Epithelial cell of prostate (primary cell): ENCODE measurements at regions not wholly inside any gene's neighbourhood (a gene's known extent, or its start where the extent isn't known, plus 50 kb on each side); places are given as distances from the start of the nearest gene placed in this dataset.

ENCODE experiments used
- DNase-seq: peaks from one replicate; pipeline ENCODE4 v3.0.0-alpha.2; 2011; ENCODE audit warnings: low read depth, low spot score
- H3K27ac ChIP-seq: fragments of 450-650 bp; 2 replicates; pipeline ENCODE4 v1.5.1; 2017; ENCODE audit warnings: mild to moderate bottlenecking

GRCh38 chr2:239579081-239579480 is 178.3 kb upstream of the HDAC4 start:
- no peak for DNase-seq
- H3K27ac ChIP-seq = no peak overlapping the region

DNA sequence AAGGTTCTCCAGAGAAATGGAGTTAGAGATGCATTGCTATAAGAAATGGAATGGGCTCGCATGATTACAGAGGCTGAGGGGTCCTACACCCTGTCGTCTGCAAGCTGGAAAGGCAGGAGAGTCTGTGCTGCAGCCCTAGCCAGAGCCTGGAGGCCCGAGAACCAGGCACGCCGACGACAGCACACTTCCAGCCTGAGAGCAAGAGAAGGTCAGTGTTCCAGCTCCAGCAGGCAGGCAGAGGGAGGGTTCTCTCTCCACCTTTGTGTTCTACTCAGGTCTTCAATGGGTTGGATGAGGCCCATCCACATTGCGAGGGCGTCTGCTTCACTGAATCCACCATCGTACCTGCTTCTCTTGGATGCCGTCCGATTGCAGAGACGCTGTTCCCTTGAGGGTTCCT is 177.6 kb upstream of the HDAC4 start:
- DNase-seq = no peak
- H3K27ac ChIP-seq = no peak overlapping the region

GRCh38 chr2:239577935-239578334 is 177.1 kb upstream of the HDAC4 start:
- no peak overlapping the region for H3K27ac ChIP-seq
- DNase-seq = no peak

DNA sequence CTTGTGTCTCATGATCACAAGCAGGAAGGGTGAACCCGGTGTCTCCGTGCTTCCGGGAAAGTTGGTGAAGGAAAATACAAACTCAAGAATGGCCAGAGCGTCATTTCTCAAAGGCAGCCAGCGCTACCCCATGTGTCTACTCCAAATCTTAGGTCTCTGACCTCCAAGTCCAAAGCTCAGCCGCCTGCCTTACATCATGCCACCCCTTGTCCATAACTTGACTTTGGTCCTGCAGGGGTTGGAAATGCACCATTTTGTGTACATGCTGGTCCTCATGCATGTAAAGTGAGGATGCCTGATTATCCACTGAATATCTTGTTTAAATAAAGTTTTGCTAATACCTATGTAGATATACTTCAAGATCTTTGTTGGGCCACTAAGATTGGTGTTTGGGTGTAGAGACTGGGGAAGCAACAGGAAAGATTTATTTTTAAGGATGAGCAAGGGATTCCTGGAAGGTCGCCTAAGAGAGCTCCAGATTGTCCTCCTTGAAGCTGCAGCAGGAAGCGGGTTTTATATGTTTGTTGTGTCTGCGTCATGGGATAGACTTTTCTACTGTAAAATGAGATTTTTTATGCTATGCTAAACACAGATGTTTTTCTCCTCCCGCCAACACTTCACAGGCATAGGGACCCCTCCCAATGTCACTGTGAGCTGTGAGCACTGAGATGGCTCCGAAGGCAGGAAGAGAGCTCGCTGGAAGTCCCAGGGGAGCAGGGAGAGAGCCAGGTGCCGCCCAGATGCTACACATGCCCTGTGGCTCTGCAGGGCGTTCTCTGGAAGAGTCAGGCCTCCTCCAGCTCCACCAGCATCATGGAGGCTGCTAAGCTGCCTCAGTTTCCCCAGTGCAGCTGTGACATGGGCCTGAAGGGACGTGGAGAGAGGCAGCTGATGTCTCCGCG is 176.2 kb upstream of the HDAC4 start:
- no peak for DNase-seq
- H3K27ac ChIP-seq = no peak overlapping the region

GRCh38 chr2:239575931-239576445 is 175.2 kb upstream of the HDAC4 start:
- no peak overlapping the region for H3K27ac ChIP-seq
- DNase-seq = no peak

- H3K27ac ChIP-seq = no peak overlapping the region
- no peak for DNase-seq
Measured at GRCh38 chr2:239574434-239575156, 173.8 kb upstream of the HDAC4 start.

- no peak for DNase-seq
- no peak overlapping the region for H3K27ac ChIP-seq
Measured at GRCh38 chr2:239574054-239574433, 173.2 kb upstream of the HDAC4 start.

DNA sequence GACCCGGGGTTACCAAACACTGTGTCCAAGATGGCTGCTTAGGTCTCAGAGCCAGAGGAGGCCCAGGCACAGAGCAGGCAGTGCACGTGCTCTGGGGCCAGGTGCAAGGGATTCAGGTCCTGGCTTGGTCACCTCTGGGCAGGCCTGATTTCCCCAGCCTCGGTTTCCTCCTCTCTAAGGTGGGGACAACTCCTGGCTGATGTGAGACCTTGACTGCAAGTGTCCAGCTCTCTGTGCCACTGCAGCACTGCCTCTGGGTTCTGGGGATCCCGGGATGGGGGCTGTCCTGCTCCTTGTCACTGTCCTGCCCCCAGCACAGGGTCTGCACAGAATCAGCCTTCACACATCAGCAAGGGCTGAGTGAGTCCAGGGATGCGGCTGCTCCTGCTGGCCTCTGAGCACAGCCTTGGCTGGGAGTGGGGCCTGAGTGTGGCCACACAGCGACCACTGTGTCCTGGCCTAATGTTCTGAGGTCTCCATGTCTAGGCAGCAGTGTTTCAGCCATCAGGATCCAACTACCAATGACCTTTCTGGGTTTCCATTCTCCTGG is 170.2 kb upstream of the HDAC4 start:
- DNase-seq = no peak
- no peak overlapping the region for H3K27ac ChIP-seq

DNA sequence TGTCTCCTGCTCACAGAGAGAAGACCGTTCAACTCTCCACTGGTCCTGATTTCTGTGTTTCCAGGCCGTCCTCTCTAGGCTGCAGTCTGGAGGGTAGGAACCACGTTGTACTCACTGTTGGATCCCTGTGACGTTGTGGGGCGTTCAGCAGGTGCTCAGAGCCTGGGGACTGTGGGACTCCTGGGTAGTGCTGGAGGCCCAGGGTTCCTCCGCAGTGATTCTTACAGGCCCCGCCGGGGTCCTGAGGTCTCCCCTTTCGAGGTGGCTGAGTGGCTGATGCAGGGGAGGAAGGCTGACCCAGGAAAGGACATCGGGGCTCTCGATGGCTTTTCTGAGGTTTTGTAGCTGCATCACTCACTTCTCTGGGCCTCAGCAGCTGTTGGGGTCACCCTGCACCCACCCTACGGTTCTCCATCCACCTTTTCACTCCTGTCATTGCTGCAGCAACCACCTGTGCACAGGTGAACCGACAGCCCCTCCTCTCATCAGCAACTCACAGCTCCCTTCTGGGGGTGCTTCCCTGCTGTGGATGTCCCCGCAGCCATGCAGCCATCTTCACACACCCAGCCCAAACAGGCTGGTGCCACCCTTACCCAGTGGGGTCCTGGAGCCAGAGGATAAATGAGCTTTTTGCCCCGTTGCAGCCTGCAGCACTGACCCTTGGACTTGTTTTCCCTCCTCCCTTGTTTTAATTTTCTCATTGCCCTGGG is 169.6 kb upstream of the HDAC4 start:
- no peak for DNase-seq
- no peak overlapping the region for H3K27ac ChIP-seq

DNA sequence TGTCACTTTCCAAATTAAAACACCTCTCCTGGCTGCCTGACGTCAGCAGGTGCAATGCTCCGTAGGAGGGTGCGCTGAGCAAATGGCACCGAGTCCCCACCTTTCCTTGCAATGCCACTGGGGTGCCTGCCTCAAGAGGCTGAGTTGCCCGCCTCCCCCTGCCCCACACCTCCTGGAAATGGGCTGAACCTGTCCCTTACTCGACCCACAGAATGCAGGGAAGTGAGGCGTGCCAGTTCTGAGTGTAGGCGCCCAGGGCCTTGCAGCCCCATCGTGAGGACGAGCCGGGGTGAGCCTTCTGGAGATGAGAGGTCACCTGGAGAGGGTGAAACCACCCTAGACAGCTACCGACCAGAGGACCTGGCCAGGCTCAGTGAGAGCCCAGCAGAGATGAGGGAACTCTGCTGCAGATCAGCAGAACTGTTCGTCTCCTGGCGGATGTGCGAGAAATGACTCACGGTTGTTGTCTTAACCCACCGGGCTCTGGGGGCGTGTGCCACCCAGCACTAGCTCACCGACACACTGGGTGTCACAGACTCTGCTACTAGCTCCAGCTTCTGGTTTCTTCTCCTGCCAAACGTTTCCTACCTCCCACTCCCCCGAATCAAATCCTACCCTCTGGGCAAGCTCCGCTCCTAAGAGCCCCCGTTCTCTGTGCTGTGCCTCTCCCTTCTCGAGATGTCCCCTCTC is 168.7 kb upstream of the HDAC4 start:
- DNase-seq = no peak
- H3K27ac ChIP-seq = no peak overlapping the region

- DNase-seq = no peak
- no peak overlapping the region for H3K27ac ChIP-seq
Measured at GRCh38 chr2:239568601-239569000, 167.8 kb upstream of the HDAC4 start.

DNA sequence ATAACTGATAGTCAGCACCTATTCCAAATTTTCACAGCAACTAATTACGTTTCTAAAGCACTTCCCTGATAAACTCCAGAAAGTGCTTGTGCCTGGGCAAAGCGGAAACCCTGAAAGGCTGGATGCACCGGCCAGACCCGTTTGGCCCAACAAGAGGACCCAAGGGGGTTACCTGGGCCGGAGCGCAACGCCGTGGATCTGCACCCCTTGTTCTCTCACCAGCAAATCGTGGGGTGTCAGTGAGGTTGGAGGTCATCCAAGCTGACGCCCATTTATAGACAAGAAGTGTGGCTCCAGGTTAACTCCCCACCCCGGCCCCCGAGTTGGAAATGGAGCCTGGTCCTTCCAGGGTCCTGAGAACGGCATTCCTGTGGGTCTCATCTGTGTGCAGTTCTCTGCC is 167.0 kb upstream of the HDAC4 start:
- H3K27ac ChIP-seq = no peak overlapping the region
- no peak for DNase-seq

GRCh38 chr2:239566995-239567568 is 166.3 kb upstream of the HDAC4 start:
- no peak overlapping the region for H3K27ac ChIP-seq
- DNase-seq = no peak

DNA sequence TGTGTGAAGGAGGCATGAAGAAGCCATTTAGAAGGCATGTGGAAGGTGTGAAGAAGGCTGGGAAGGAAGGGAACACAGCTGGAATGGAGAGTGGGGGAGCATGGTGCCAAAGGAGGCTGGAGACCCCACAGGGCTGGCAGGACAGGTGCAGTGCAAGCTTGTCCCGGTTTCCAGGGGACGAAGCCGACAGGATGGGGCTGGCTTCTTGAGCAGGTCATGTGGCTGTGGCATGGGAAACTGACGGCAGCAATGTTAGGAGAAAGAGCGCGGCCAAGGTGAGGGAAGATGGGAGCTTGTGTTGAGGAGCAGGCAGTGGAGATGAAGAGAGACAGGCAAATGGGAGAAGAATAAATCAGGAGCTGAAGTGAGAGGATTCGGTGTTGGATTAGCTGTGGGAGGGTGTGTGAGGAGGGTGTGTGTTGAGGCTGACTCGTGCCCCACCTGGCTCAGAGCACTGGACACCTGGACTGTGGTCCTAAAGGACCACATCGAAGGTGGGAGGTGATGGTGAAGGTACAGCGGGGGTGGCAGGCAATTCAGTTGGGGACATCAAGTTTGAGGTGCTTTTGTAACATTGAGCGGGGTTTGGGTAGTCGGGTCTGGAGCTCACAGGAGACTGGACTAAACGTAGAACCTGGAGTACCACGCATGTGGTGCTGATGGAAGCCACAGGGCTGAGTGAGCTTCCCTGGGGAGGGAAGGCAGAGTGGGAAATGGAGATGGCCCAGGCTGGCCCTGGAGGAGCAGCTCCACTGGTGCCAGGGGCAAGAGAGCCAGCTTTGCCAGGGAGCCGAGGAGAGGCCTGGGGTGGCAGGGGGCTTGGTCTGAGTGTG is 165.6 kb upstream of the HDAC4 start:
- no peak for DNase-seq
- H3K27ac ChIP-seq = no peak overlapping the region

DNA sequence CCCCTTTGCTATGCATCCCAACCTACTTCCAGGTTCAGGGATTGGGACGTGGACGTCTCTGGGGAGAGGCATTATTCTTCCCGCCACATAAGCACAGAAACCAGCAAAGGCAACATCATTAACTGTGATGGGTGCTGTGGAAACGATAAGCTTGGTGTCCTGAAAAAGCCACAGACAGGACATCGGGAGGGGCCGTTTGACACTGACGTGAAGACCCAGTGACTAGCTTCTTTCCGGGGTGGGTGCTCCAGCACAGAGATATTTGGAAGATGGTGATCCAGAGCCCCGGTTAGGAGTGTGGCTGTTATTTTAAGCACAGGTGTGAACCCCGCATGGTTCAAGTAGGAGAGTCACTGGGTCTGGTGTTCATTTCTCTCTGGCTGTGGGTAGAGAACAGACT is 163.8 kb upstream of the HDAC4 start:
- no peak for DNase-seq

GRCh38 chr2:239563561-239563960 is 162.7 kb upstream of the HDAC4 start:
- no peak overlapping the region for H3K27ac ChIP-seq
- DNase-seq = no peak

More for the DNA sequence above, 163.8 kb upstream of the HDAC4 start:
- no peak overlapping the region for H3K27ac ChIP-seq

DNA sequence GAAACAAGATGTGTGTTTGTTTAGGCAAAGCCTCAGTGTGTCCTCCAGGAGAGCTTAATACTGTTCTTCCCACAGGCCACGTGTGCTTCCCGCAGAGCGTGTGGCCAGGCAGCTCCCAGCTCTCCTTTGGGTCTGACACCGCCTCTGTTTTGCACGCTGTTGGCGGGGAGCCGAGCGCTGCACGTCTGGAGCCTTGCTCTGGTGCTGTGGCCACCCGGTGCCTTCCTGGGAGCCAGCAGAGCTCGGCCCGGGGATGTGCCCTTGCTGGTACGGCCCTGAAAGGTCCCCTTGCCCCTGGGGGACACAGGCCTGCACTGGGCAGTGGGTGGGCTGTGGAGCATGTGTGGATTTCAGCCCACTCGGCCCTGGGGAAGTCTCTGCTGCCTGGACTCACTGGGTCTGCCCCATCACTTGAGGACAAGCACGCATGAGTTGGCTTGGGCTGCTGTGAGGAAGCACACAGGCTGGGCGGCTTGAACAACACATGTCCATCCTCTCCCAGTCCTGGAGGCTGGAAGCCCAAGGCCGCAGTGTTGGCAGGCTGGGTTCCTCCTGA is 160.7 kb upstream of the HDAC4 start:
- H3K27ac ChIP-seq = no peak overlapping the region
- DNase-seq = no peak
